NB4 (cell line): ENCODE measurements at regions not wholly inside any gene's neighbourhood (a gene's known extent, or its start where the extent isn't known, plus 50 kb on each side); places are given as distances from the start of the nearest gene placed in this dataset.

ENCODE experiments used
- DNase-seq: peaks from one replicate; pipeline ENCODE4 v3.0.0; 2010; ENCODE audit warnings: low read depth
- H3K4me3 ChIP-seq: one replicate; pipeline ENCODE4 v1.5.1; 2011; ENCODE audit warnings: mild to moderate bottlenecking, low read depth, low read length, moderate library complexity
- CTCF ChIP-seq: IDR thresholded peaks from one replicate; pipeline ENCODE4 v1.5.1; 2012; ENCODE audit warnings: low read depth, low read length
- MAX ChIP-seq: IDR thresholded peaks from 2 replicates; pipeline ENCODE4 v1.6.1; 2011; ENCODE audit warnings: low read depth, low read length
- MYC ChIP-seq: IDR thresholded peaks from 2 replicates; pipeline ENCODE4 v1.6.1; 2011; ENCODE audit warnings: low read depth, low read length
- POLR2A ChIP-seq: IDR thresholded peaks from 2 replicates; pipeline ENCODE4 v1.6.1; 2011; ENCODE audit warnings: mild to moderate bottlenecking; ENCODE audit not compliant: insufficient read length; ENCODE audit errors: extremely low read depth

DNA sequence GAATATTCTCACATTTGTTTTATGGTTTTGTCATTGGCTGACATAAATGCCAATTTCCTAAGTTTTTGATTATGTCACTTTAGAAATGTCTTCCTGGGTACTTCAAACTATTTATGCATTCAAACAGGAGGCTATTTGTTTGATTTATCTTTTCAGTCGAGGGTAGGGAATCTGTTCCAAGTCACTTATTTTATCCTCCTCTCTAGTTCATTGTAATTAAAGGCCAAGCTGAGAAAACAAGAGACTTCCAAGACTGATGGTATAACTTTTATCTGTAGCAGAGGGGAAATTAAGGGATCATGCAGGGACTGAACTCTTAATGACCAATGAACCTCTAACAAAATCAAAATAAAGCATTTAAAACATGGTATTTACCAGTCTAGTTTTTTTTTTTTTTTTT, 968.4 kb downstream of the SORCS3 start:
- H3K4me3 ChIP-seq = no peak overlapping the region
- TF ChIP-seq CTCF (no peak), MAX (no peak), POLR2A (no peak), MYC (no peak)
- no peak for DNase-seq

GRCh38 chr10:105605918-105606317, 964.8 kb downstream of the SORCS3 start:
- TF ChIP-seq MYC (no peak), CTCF (no peak), MAX (no peak), POLR2A (no peak)
- no peak overlapping the region for H3K4me3 ChIP-seq
- DNase-seq = no peak

GRCh38 chr10:105605104-105605503, 964.0 kb downstream of the SORCS3 start:
- H3K4me3 ChIP-seq = no peak overlapping the region
- no peak for TF ChIP-seq POLR2A
- no peak for TF ChIP-seq MYC

GRCh38 chr10:105598207-105598606, 957.1 kb downstream of the SORCS3 start:
- DNase-seq = no peak
- no peak for TF ChIP-seq CTCF
- no peak for TF ChIP-seq MAX
- TF ChIP-seq MYC = no peak
- no peak for TF ChIP-seq POLR2A
- H3K4me3 ChIP-seq = no peak overlapping the region

More at GRCh38 chr10:105605104-105605503, 964.0 kb downstream of the SORCS3 start:
- no peak for DNase-seq

- no peak overlapping the region for H3K4me3 ChIP-seq
- TF ChIP-seq POLR2A (no peak), MAX (no peak)
- DNase-seq = no peak
These were observed 956.2 kb downstream of the SORCS3 start for GRCh38 chr10:105597312-105597711.

DNA sequence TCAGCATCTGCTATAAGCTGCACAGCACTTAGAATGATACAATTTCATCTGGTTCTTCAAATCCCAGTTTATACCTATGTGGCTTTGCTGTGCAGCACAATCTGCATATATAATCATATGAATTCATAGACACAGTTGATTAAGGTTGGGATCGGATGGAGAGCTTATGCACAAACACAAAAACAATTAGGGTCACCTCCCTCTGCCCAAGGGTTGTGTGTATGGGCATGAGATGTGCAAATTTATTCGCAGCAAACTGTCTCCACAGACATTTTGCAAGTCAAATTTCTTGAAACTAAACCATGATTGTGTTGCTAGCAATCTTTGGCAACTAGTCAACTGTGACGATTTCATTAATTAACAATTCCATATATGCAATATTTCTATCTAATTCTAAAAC, 955.7 kb downstream of the SORCS3 start:
- no peak overlapping the region for H3K4me3 ChIP-seq
- DNase-seq = no peak
- TF ChIP-seq POLR2A = no peak
- TF ChIP-seq MAX = no peak
- TF ChIP-seq CTCF = no peak
- no peak for TF ChIP-seq MYC

GRCh38 chr10:105594296-105594695, 953.2 kb downstream of the SORCS3 start:
- DNase-seq = no peak
- no peak overlapping the region for H3K4me3 ChIP-seq
- no peak for TF ChIP-seq CTCF
- TF ChIP-seq POLR2A = no peak
- no peak for TF ChIP-seq MYC
- no peak for TF ChIP-seq MAX
